A549 (cell line): ENCODE measurements at regions not wholly inside any gene's neighbourhood (a gene's known extent, or its start where the extent isn't known, plus 50 kb on each side); places are given as distances from the start of the nearest gene placed in this dataset.

Source experiments
- ATAC-seq, 2 experiments: fragments of 200-7000 bp in 1 of 2; fragments of >200 bp in 1 of 2; cut with Nextera tagmentation in 1 of 2; cut with Tn5 transposase in 1 of 2; 3 replicates each; pipeline versions ENCODE4 v1.8.0 to v1.9.1; 2018 to 2020; ENCODE audit warnings: mild to moderate bottlenecking in 1 of 2, moderate library complexity in 1 of 2
- CTCF ChIA-PET: fragments of 300-600 bp; sonication (Branson Sonifier 250); formaldehyde crosslinking; extraction: SDS; loops from one replicate; lab custom pipeline; 2021; ENCODE audit warnings: antibody characterized with exemption, inconsistent platforms; lab: Yijun Ruan, JAX
- POLR2A ChIA-PET: fragments of 350-600 bp; formaldehyde crosslinking; extraction: SDS; loops from one replicate; lab custom pipeline; 2021; ENCODE audit warnings: antibody characterized with exemption, inconsistent platforms; lab: Yijun Ruan, JAX
- DNase-seq, 2 experiments: peaks; one replicate each; pipeline versions ENCODE4 v3.0.0 to v3.0.0-alpha.2; 2011 to 2016; ENCODE audit warnings: low read depth in 1 of 2, low spot score in 1 of 2
- FAIRE-seq: peaks from 2 replicates; lab custom pipeline; 2011; peaks lifted over from hg19 to GRCh38; lab: Jason Lieb, UNC
- H3K27ac ChIP-seq, 2 experiments: fragments of >200 bp; sonication (Bioruptor Twin); formaldehyde crosslinking; 3 replicates each; pipeline ENCODE4 v1.5.1; 2016 to 2017
- H3K4me1 ChIP-seq: fragments of >200 bp; sonication (Bioruptor Twin); formaldehyde crosslinking; 3 replicates; pipeline ENCODE4 v1.6.1; 2016
- H3K4me2 ChIP-seq: fragments of >200 bp; sonication (Bioruptor Twin); formaldehyde crosslinking; 3 replicates; pipeline ENCODE4 v1.6.1; 2016
- H3K4me3 ChIP-seq: fragments of >200 bp; sonication (Bioruptor Twin); formaldehyde crosslinking; 3 replicates; pipeline ENCODE4 v1.5.1; 2016
- H3K9me3 ChIP-seq: fragments of >200 bp; sonication (Bioruptor Twin); formaldehyde crosslinking; 3 replicates; pipeline ENCODE4 v1.6.1; 2016
- BHLHE40 ChIP-seq: IDR thresholded peaks from 2 replicates; pipeline ENCODE4 v1.6.1; 2012; ENCODE audit warnings: low read depth, low read length, inconsistent platforms
- CBX2 ChIP-seq: fragments of 200-600 bp; sonication (generic); IDR thresholded peaks from 2 replicates; pipeline ENCODE4 v1.6.1; 2016; ENCODE audit warnings: low read depth, mild to moderate bottlenecking, borderline replicate concordance
- CHD4 ChIP-seq: fragments of 200-600 bp; sonication (generic); IDR thresholded peaks from 2 replicates; pipeline ENCODE4 v1.6.1; 2016; ENCODE audit warnings: antibody characterized with exemption, mild to moderate bottlenecking, borderline replicate concordance
- CTCF ChIP-seq: fragments of >200 bp; sonication (Bioruptor Twin); formaldehyde crosslinking; IDR thresholded peaks from 3 replicates; pipeline ENCODE4 v1.5.1; 2016
- EHF ChIP-seq: fragments of 250-450 bp; sonication (Bioruptor Pico); IDR thresholded peaks from 2 replicates; pipeline ENCODE4 v1.5.0; 2020; ENCODE audit warnings: mild to moderate bottlenecking
- EHMT2 ChIP-seq: fragments of 200-600 bp; sonication (generic); IDR thresholded peaks from 2 replicates; pipeline ENCODE4 v1.6.1; 2016; ENCODE audit warnings: antibody characterized with exemption, low read depth, mild to moderate bottlenecking, moderate library complexity
- ELK1 ChIP-seq: fragments of 150-350 bp; IDR thresholded peaks from 2 replicates; pipeline ENCODE4 v1.6.1; 2014; ENCODE audit warnings: low read depth, mild to moderate bottlenecking, low read length
- EP300 ChIP-seq, 2 experiments: fragments of >200 bp; sonication (Bioruptor Twin); formaldehyde crosslinking; IDR thresholded peaks; 2 replicates in 1 of 2; 3 replicates in 1 of 2; pipeline ENCODE4 v1.6.1; 2016 to 2017
- FOSB ChIP-seq: fragments of 250-450 bp; sonication (Bioruptor Pico); IDR thresholded peaks from 2 replicates; pipeline ENCODE4 v1.5.0; 2020; ENCODE audit warnings: mild to moderate bottlenecking, moderate library complexity
- FOXS1 ChIP-seq: fragments of 250-450 bp; sonication (Bioruptor Pico); IDR thresholded peaks from 2 replicates; pipeline ENCODE4 v1.5.0; 2020; ENCODE audit warnings: mild to moderate bottlenecking, moderate library complexity
- HES2 ChIP-seq: fragments of >200 bp; sonication (Bioruptor Twin); formaldehyde crosslinking; IDR thresholded peaks from 2 replicates; pipeline ENCODE4 v1.6.1; 2016
- HOXA7 ChIP-seq: fragments of 250-450 bp; sonication (Bioruptor Pico); IDR thresholded peaks from 2 replicates; pipeline ENCODE4 v1.5.0; 2020; ENCODE audit warnings: mild to moderate bottlenecking, moderate library complexity
- HOXB13 ChIP-seq: fragments of 250-450 bp; sonication (Bioruptor Pico); IDR thresholded peaks from 2 replicates; pipeline ENCODE4 v1.5.0; 2020; ENCODE audit warnings: low read depth, mild to moderate bottlenecking, moderate library complexity
- KDM5A ChIP-seq: fragments of 200-600 bp; sonication (generic); IDR thresholded peaks from 2 replicates; pipeline ENCODE4 v1.6.1; 2016; ENCODE audit warnings: antibody characterized with exemption, mild to moderate bottlenecking
- MAFK ChIP-seq: fragments of 450-650 bp; IDR thresholded peaks from 2 replicates; pipeline ENCODE4 v1.6.1; 2014; ENCODE audit not compliant: partially characterized antibody
- PHF8 ChIP-seq: fragments of 200-600 bp; sonication (generic); IDR thresholded peaks from 2 replicates; pipeline ENCODE4 v1.6.1; 2016; ENCODE audit warnings: low read depth, mild to moderate bottlenecking, antibody characterized with exemption, moderate library complexity, borderline replicate concordance
- RAD21 ChIP-seq, 2 experiments: fragments of >200 bp in 1 of 2; sonication (Bioruptor Twin) in 1 of 2; formaldehyde crosslinking in 1 of 2; IDR thresholded peaks in 1 of 2; conservative IDR thresholded peaks in 1 of 2; 2 replicates in 1 of 2; 3 replicates in 1 of 2; pipeline ENCODE4 v1.6.1; 2012 to 2018; ENCODE audit warnings: inconsistent platforms in 1 of 2
- USF2 ChIP-seq: fragments of 450-650 bp; IDR thresholded peaks from 2 replicates; pipeline ENCODE4 v1.6.1; 2014; ENCODE audit warnings: antibody characterized with exemption
- ZC3H11A ChIP-seq: fragments of 450-650 bp; IDR thresholded peaks from 2 replicates; pipeline ENCODE4 v1.6.1; 2014; ENCODE audit warnings: antibody characterized with exemption, mild to moderate bottlenecking
- WGBS: methylation state at CpG from one replicate; pipeline ENCODE4 v1.1.6; 2017; ENCODE audit errors: missing lambda C conversion rate; 5-methylcytosine and 5-hydroxymethylcytosine counted together
- TF ChIP-seq, protein P1 (sequence below): IDR thresholded peaks from 2 replicates; pipeline ENCODE4 v1.6.1; 2012; ENCODE audit warnings: low read depth, borderline replicate concordance
- TF ChIP-seq, protein P2 (sequence below): IDR thresholded peaks from 2 replicates; pipeline ENCODE4 v1.6.1; 2012

GRCh38 chr2:145807968-145808367 lies 1288.0 kb upstream of the ZEB2 start (continued):
- TF ChIP-seq, protein P1, sequence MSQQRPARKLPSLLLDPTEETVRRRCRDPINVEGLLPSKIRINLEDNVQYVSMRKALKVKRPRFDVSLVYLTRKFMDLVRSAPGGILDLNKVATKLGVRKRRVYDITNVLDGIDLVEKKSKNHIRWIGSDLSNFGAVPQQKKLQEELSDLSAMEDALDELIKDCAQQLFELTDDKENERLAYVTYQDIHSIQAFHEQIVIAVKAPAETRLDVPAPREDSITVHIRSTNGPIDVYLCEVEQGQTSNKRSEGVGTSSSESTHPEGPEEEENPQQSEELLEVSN: no peak
- TF ChIP-seq EHF (CRISPR knock-in tag) (no peak), CTCF (no peak), CBX2 (no peak)

- H3K4me2 ChIP-seq: no peak overlapping the region
- ChIA-PET POLR2A (no interaction called here), CTCF (interaction anchor here (0.6 to 1.7 kb wide), 3 partner anchors 10 to 339 kb away, joined by 3 read pairs; no protein-coding TSS in a partner anchor)
- H3K27ac ChIP-seq: no peak overlapping the region
- no peak overlapping the region for H3K4me3 ChIP-seq
- H3K4me1 ChIP-seq: no peaks in the 10 kb centered on the region
- ATAC-seq (no peak), DNase-seq (no peak), FAIRE-seq (no peak)
- 78% methylated on average over 3 of the region's 3 CpGs for WGBS
- TF ChIP-seq HES2 (no peak), MAFK (no peak), USF2 (no peak), FOXS1 (CRISPR knock-in tag) (no peak), KDM5A (no peak), HOXB13 (no peak), PHF8 (no peak), RAD21 (conservative IDR thresholded peaks at IDR 0.05 in 1 of 2, IDR thresholded peaks at IDR 0.05 in 1 of 2) (no peak), ZC3H11A (no peak), HOXA7 (CRISPR knock-in tag) (no peak), CHD4 (no peak), EHMT2 (no peak), EP300 (IDR thresholded peaks at IDR 0.05) (no peak), EHF (CRISPR knock-in tag) (no peak), FOSB (CRISPR knock-in tag) (no peak), ELK1 (no peak), BHLHE40 (no peak)
- TF ChIP-seq, protein P2, sequence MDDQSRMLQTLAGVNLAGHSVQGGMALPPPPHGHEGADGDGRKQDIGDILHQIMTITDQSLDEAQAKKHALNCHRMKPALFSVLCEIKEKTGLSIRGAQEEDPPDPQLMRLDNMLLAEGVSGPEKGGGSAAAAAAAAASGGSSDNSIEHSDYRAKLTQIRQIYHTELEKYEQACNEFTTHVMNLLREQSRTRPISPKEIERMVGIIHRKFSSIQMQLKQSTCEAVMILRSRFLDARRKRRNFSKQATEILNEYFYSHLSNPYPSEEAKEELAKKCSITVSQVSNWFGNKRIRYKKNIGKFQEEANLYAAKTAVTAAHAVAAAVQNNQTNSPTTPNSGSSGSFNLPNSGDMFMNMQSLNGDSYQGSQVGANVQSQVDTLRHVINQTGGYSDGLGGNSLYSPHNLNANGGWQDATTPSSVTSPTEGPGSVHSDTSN: no peak
- no peaks in the 10 kb centered on the region for H3K9me3 ChIP-seq
Measured at GRCh38 chr2:145807554-145807953, 1287.6 kb upstream of the ZEB2 start.
